B cell (primary cell): ENCODE measurements at regions not wholly inside any gene's neighbourhood (a gene's known extent, or its start where the extent isn't known, plus 50 kb on each side); places are given as distances from the start of the nearest gene placed in this dataset.

Source experiments
- ATAC-seq: fragments of 200-7000 bp; cut with Tn5 transposase; one replicate; pipeline ENCODE4 v1.10.0; 2021; ENCODE audit warnings: low read depth, mild to moderate bottlenecking, moderate number of reproducible peaks, moderate library complexity
- CTCF ChIA-PET: fragments of 350-600 bp; sonication (Branson Sonifier 250); formaldehyde crosslinking; loops from one replicate; lab custom pipeline; 2021; ENCODE audit warnings: antibody characterized with exemption, inconsistent platforms; lab: Charles Lee
- POLR2A ChIA-PET: fragments of 350-600 bp; sonication (Branson Sonifier 250); formaldehyde crosslinking; loops from one replicate; lab custom pipeline; 2021; ENCODE audit warnings: antibody characterized with exemption; lab: Charles Lee
- DNase-seq: peaks from one replicate; pipeline ENCODE4 v3.0.0; 2013
- H2AFZ ChIP-seq: 2 replicates; pipeline ENCODE4 v1.6.1; 2012; ENCODE audit warnings: mild to moderate bottlenecking, low read depth, low read length; ENCODE audit not compliant: insufficient read depth, poor library complexity, severe bottlenecking
- H3K27ac ChIP-seq, 2 donors: 1 replicate in 1 of 2; 2 replicates in 1 of 2; pipeline ENCODE4 v1.5.1; 2012 to 2013; ENCODE audit warnings: low read length in 2 of 2, mild to moderate bottlenecking in 2 of 2, moderate library complexity in 1 of 2
- H3K27me3 ChIP-seq, 4 experiments: fragments of 200-600 bp in 1 of 4; sonication (generic) in 1 of 4; replicated peaks in 1 of 4; 1 replicate in 2 of 4; 2 replicates in 2 of 4; pipeline versions ENCODE4 v1.6.1 to v1.7.0; 2013 to 2016; ENCODE audit warnings: low read length in 3 of 4, mild to moderate bottlenecking in 2 of 4, mixed read lengths in 1 of 4, moderate library complexity in 1 of 4; ENCODE audit not compliant: insufficient read depth in 4 of 4, control insufficient read depth in 3 of 4; ENCODE audit errors: control extremely low read depth in 1 of 4
- H3K36me3 ChIP-seq, 2 experiments: replicated peaks in 1 of 2; 1 replicate in 1 of 2; 2 replicates in 1 of 2; pipeline versions ENCODE4 v1.6.1 to v1.7.1; 2013; ENCODE audit warnings: low read length in 1 of 2; ENCODE audit not compliant: insufficient read depth in 2 of 2, control insufficient read depth in 1 of 2; ENCODE audit errors: control extremely low read depth in 1 of 2, extremely low read depth in 1 of 2
- H3K4me1 ChIP-seq, 2 donors: fragments of 200-600 bp in 1 of 2; sonication (generic) in 1 of 2; 1 replicate in 1 of 2; 2 replicates in 1 of 2; pipeline versions ENCODE4 v1.5.1 to v1.6.1; 2013 to 2017; ENCODE audit warnings: low read length in 2 of 2; ENCODE audit not compliant: control insufficient read depth in 2 of 2, insufficient read depth in 2 of 2
- H3K4me2 ChIP-seq: replicated peaks from 2 replicates; pipeline ENCODE3; 2012; ENCODE audit warnings: mild to moderate bottlenecking, low read depth, low read length; ENCODE audit not compliant: poor library complexity, severe bottlenecking
- H3K4me3 ChIP-seq, 5 experiments: fragments of 200-600 bp in 1 of 5; sonication (generic) in 1 of 5; 1 replicate in 3 of 5; 2 replicates in 2 of 5; pipeline versions ENCODE4 v1.5.1 to v1.7.0; 2011 to 2016; ENCODE audit warnings: low read length in 4 of 5, mild to moderate bottlenecking in 4 of 5, low read depth in 2 of 5, control low read depth in 1 of 5, moderate library complexity in 1 of 5; ENCODE audit not compliant: insufficient read depth in 1 of 5; ENCODE audit errors: control extremely low read depth in 1 of 5, extremely low read depth in 1 of 5
- H3K79me2 ChIP-seq: fragments of 200-600 bp; sonication (generic); one replicate; pipeline ENCODE4 v1.6.0; 2016; ENCODE audit warnings: low read length; ENCODE audit not compliant: control insufficient read depth, insufficient read depth
- H3K9ac ChIP-seq: fragments of 200-600 bp; sonication (generic); 2 replicates; pipeline ENCODE4 v1.6.1; 2017; ENCODE audit warnings: mild to moderate bottlenecking, low read length, moderate library complexity
- H3K9me3 ChIP-seq, 3 donors: one replicate each; pipeline versions ENCODE4 v1.6.1 to v1.7.1; 2013; ENCODE audit warnings: low read length in 2 of 3; ENCODE audit not compliant: control insufficient read depth in 2 of 3, insufficient read depth in 1 of 3; ENCODE audit errors: control extremely low read depth in 1 of 3
- H4K20me1 ChIP-seq: 2 replicates; pipeline ENCODE4 v1.6.0; 2012; ENCODE audit warnings: mild to moderate bottlenecking, low read length; ENCODE audit not compliant: insufficient read depth, control insufficient read depth, poor library complexity, severe bottlenecking
- H3K27ac Mint-ChIP-seq: one replicate; pipeline ENCODE4 v1.8.0; 2021; ENCODE audit warnings: mixed read lengths
- H3K27me3 Mint-ChIP-seq: one replicate; pipeline ENCODE4 v1.8.0; 2021; ENCODE audit warnings: mixed read lengths
- H3K4me1 Mint-ChIP-seq: one replicate; pipeline ENCODE4 v1.8.0; 2021; ENCODE audit warnings: mixed read lengths
- H3K4me3 Mint-ChIP-seq: one replicate; pipeline ENCODE4 v1.8.0; 2021; ENCODE audit warnings: mixed read lengths
- H3K9me3 Mint-ChIP-seq: one replicate; pipeline ENCODE4 v1.8.0; 2022; ENCODE audit warnings: mixed read lengths; ENCODE audit not compliant: insufficient read depth
- EZH2 ChIP-seq: IDR thresholded peaks from 2 replicates; pipeline ENCODE4 v1.6.1; 2012; ENCODE audit warnings: borderline replicate concordance, low read depth, mild to moderate bottlenecking, moderate library complexity, low read length; ENCODE audit not compliant: insufficient read depth, poor library complexity, severe bottlenecking
- WGBS: methylation state at CpG from one replicate; pipeline ENCODE4 v1.1.5; 2013; ENCODE audit warnings: missing lambda C conversion rate; ENCODE audit not compliant: insufficient coverage; 5-methylcytosine and 5-hydroxymethylcytosine counted together
- intact Hi-C: fragments of 100-400 bp; cut with micrococcal nuclease; formaldehyde crosslinking; loops from one replicate; pipeline ENCODE4 v1.10.0; 2022
- TF ChIP-seq, protein P1 (sequence below): fragments of 200-600 bp; IDR thresholded peaks from one replicate; pipeline ENCODE4 v1.8.0; 2022; ENCODE audit warnings: antibody characterized with exemption, mild to moderate bottlenecking

DNA sequence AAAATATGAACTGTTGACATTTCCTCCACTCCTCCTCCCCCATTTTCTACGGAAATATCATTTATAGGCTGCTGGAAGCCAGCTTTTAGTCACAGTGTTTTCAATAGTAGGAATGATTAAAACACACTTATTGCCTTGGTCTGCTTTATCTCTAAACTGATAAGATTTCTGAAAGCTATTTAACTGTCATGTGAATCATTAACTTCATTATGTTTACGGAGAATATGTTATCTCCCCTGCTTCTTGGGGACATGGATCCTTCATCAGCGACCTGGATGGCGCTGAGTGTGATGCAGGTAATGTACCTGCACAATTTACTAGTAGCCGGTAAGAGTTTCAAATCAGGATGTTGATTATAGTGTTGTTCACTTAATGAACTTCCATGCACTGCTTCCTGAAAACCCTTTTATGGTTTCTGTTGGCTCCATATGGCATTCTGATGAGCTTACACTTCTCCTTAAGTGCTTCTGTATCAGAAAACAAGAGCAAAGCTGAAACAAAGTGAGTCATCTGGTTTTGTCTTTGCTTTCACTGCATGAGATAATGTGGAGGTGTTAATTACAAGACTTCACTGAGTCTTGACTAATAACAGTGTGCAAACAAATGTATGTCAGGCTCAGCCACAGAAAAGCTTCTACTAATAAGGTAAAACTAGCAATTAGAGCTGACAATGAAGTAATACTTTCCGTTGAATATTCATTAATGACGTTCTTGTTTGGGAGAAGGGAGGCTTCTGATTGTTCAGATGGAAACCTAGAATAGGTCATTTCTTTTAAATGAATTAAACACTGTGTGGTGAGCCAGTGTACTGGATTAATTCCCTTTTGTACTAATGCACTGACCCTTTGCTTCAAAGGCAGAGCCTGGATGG, 162.4 kb upstream of the ZNF608 start:
- Histone ChIP-seq H3K27me3 (no peaks in the 10 kb centered on the region), H3K4me2 (no peak overlapping the region), H3K4me3 (no peak overlapping the region), H3K36me3 (no peaks in the 10 kb centered on the region), H4K20me1 (no peaks in the 10 kb centered on the region), H3K4me1 (peaks cover 8 to 16% of the 10 kb centered on the region in 2 donors), H3K9me3 (peaks cover 0 to 8% (median 0%) of the 10 kb centered on the region in 3 donors), H3K27ac (no peak overlapping the region), H3K79me2 (no peaks in the 10 kb centered on the region), H2AFZ (no peak overlapping the region), H3K9ac (no peak overlapping the region)
- Mint-ChIP-seq H3K4me3 (no peak overlapping the region), H3K27ac (no peak overlapping the region), H3K9me3 (no peaks in the 10 kb centered on the region), H3K4me1 (peaks cover 32% of the 10 kb centered on the region), H3K27me3 (no peaks in the 10 kb centered on the region)
- DNase-seq (no peak), ATAC-seq (no peak)
- WGBS, result 100% methylated on average over 2 of the region's 7 CpGs
- POLR2A ChIA-PET, result no interaction called here
- CTCF ChIA-PET, result interaction anchor here (0.7 kb wide), 1 partner anchor 32 kb away, joined by 3 read pairs; no protein-coding TSS in a partner anchor
- intact Hi-C loops, result loop anchor here (10.0 kb wide), 1 partner anchor 854 kb away; no protein-coding TSS in a partner anchor
- no peak for TF ChIP-seq EZH2
- TF ChIP-seq, protein P1, sequence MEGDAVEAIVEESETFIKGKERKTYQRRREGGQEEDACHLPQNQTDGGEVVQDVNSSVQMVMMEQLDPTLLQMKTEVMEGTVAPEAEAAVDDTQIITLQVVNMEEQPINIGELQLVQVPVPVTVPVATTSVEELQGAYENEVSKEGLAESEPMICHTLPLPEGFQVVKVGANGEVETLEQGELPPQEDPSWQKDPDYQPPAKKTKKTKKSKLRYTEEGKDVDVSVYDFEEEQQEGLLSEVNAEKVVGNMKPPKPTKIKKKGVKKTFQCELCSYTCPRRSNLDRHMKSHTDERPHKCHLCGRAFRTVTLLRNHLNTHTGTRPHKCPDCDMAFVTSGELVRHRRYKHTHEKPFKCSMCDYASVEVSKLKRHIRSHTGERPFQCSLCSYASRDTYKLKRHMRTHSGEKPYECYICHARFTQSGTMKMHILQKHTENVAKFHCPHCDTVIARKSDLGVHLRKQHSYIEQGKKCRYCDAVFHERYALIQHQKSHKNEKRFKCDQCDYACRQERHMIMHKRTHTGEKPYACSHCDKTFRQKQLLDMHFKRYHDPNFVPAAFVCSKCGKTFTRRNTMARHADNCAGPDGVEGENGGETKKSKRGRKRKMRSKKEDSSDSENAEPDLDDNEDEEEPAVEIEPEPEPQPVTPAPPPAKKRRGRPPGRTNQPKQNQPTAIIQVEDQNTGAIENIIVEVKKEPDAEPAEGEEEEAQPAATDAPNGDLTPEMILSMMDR, result no peak

DNA sequence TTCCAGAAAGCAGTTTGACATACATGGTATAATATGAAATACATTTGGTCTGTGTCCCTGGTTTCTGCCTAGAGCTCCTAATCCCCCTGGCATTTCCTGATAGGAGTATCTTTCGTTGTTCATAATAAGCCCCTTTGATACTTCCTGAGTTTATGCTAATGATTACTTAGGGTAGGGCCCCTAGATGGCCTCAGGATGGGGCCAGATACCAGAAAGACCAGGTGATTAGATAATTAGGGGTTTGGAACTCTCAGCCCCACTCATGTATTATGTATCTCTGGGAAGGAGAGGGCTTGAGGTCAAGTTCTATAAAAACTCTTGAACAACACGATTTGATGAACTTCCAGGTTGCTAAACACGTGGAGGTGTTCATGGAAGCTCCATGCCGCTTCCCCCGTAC, 163.3 kb upstream of the ZNF608 start:
- WGBS, result 100% methylated on average over 4 of the region's 5 CpGs

More for the DNA sequence above, 163.3 kb upstream of the ZNF608 start:
- no peak overlapping the region for H3K27ac ChIP-seq
- intact Hi-C loops, result loop anchor here (10.0 kb wide), 1 partner anchor 855 kb away; no protein-coding TSS in a partner anchor
- Mint-ChIP-seq H3K27me3 (no peaks in the 10 kb centered on the region), H3K9me3 (no peaks in the 10 kb centered on the region), H3K27ac (no peak overlapping the region), H3K4me1 (peaks cover 31% of the 10 kb centered on the region), H3K4me3 (no peak overlapping the region)
- no peak overlapping the region for H3K9ac ChIP-seq
- TF ChIP-seq, protein P1, result no peak
- TF ChIP-seq EZH2, result no peak
- no peaks in the 10 kb centered on the region for H3K36me3 ChIP-seq
- ATAC-seq (no peak), DNase-seq (no peak)
- ChIA-PET POLR2A (no interaction called here), CTCF (interaction anchor here (2.3 kb wide), 1 partner anchor 11 kb away, joined by 5 read pairs; no protein-coding TSS in a partner anchor)
- no peak overlapping the region for H3K4me2 ChIP-seq
- H3K4me3 ChIP-seq, result no peak overlapping the region
- H3K79me2 ChIP-seq, result no peaks in the 10 kb centered on the region
- H3K27me3 ChIP-seq, result no peaks in the 10 kb centered on the region
- H2AFZ ChIP-seq, result no peak overlapping the region
- no peaks in the 10 kb centered on the region for H4K20me1 ChIP-seq
- peaks cover 8 to 16% of the 10 kb centered on the region in 2 donors for H3K4me1 ChIP-seq
- H3K9me3 ChIP-seq, result peaks cover 0 to 8% (median 0%) of the 10 kb centered on the region in 3 donors
